NCI-H187 (cell line): ENCODE measurements at regions not wholly inside any gene's neighbourhood (a gene's known extent, or its start where the extent isn't known, plus 50 kb on each side); places are given as distances from the start of the nearest gene placed in this dataset.

Experiments
- DNase-seq, 2 experiments: peaks; one replicate each; lab custom pipeline; 2025; lab: John Stamatoyannopoulos, UW

GRCh38 chr21:39022863-39023693 is 160.2 kb downstream of the PSMG1 start:
- DNase-seq, result peak; percentile 86 to 92

GRCh38 chr21:39022466-39022862 is 160.8 kb downstream of the PSMG1 start:
- DNase-seq, result peak in 1 of 2 experiments; percentile 92

- DNase-seq, result no peak
Observed at GRCh38 chr21:39022035-39022434, 161.2 kb downstream of the PSMG1 start.

- DNase-seq, result no peak
Observed at GRCh38 chr21:39021478-39021832, 161.8 kb downstream of the PSMG1 start.

GRCh38 chr21:39020751-39021477 is 162.3 kb downstream of the PSMG1 start:
- DNase-seq, result no peak

- no peak for DNase-seq
Observed at GRCh38 chr21:39018730-39019129, 164.5 kb downstream of the PSMG1 start.

GRCh38 chr21:39016740-39017315 is 166.4 kb downstream of the PSMG1 start:
- no peak for DNase-seq

- no peak for DNase-seq
Observed at GRCh38 chr21:39014747-39015146, 168.5 kb downstream of the PSMG1 start.

GRCh38 chr21:39012326-39013230 is 170.7 kb downstream of the PSMG1 start:
- no peak for DNase-seq

- DNase-seq, result no peak
Observed at GRCh38 chr21:39011911-39012310, 171.3 kb downstream of the PSMG1 start.

GRCh38 chr21:39010629-39011404 is 172.4 kb downstream of the PSMG1 start:
- DNase-seq, result no peak

- no peak for DNase-seq
Observed at GRCh38 chr21:39009587-39010225, 173.5 kb downstream of the PSMG1 start.

- DNase-seq, result no peak
Observed at GRCh38 chr21:39007985-39008384, 175.3 kb downstream of the PSMG1 start.

- no peak for DNase-seq
Observed at GRCh38 chr21:39007532-39007931, 175.7 kb downstream of the PSMG1 start.

- no peak for DNase-seq
Observed at GRCh38 chr21:39006571-39007311, 176.5 kb downstream of the PSMG1 start.

GRCh38 chr21:39005502-39005787 is 177.8 kb downstream of the PSMG1 start:
- DNase-seq, result no peak

GRCh38 chr21:39004634-39005501 is 178.4 kb downstream of the PSMG1 start:
- peak in 1 of 2 experiments; percentile 31 for DNase-seq

GRCh38 chr21:39003982-39004633 is 179.1 kb downstream of the PSMG1 start:
- DNase-seq, result no peak

GRCh38 chr21:39001341-39001740 is 181.9 kb downstream of the PSMG1 start:
- DNase-seq, result no peak
